ENCODE measurements at regions not wholly inside any gene's neighbourhood (a gene's known extent, or its start where the extent isn't known, plus 50 kb on each side); places are given as distances from the start of the nearest gene placed in this dataset.

GRCh38 chr2:204024906-204025475 lies 88.4 kb downstream of the ICOS start:
- no peak for DNase-seq
- intact Hi-C loops (cut with DNase I; ENCODE audit: low total_unique reads), result no loop called here

GRCh38 chr2:204026294-204026693 lies 89.7 kb downstream of the ICOS start:
- no peak for DNase-seq
- no peaks in the 10 kb centered on the region for H3K27me3 ChIP-seq
- TF ChIP-seq CTCF (IDR thresholded peaks at IDR 0.05) (no peak), POLR2A (IDR thresholded peaks at IDR 0.05) (no peak), EP300 (IDR thresholded peaks at IDR 0.05; ENCODE audit: low read depth) (no peak), POLR2AphosphoS5 (IDR thresholded peaks at IDR 0.05) (no peak)
- no peak overlapping the region for H3K27ac ChIP-seq
- no peaks in the 10 kb centered on the region for H3K9me3 ChIP-seq
- no peak overlapping the region for H3K4me3 ChIP-seq
- H3K36me3 ChIP-seq, result no peaks in the 10 kb centered on the region
- 90 to 92% methylated on average over 2 to 3 of the region's 3 CpGs for WGBS, 2 donors (ENCODE audit: low coverage in 1 of 2)
- H3K4me1 ChIP-seq, result peaks cover 4 to 16% (median 9%) of the 10 kb centered on the region in 4 donors
- intact Hi-C loops (cut with DNase I; ENCODE audit: low total_unique reads), result no loop called here
- in situ Hi-C loops (cut with MboI; ENCODE audit: low pct_ligation_motif_present in 1 of 4, low pct_unique_long_range_greater_than_20kb in 1 of 4, low sequenced_read_pairs in 3 of 4), result no loop called here

More at GRCh38 chr2:204024906-204025475, 88.4 kb downstream of the ICOS start:
- Histone ChIP-seq H3K27ac (no peak overlapping the region), H3K9me3 (no peaks in the 10 kb centered on the region), H3K36me3 (no peaks in the 10 kb centered on the region), H3K27me3 (no peaks in the 10 kb centered on the region), H3K4me3 (no peak overlapping the region), H3K4me1 (peaks cover 0 to 11% (median 4%) of the 10 kb centered on the region in 4 donors)
- TF ChIP-seq POLR2A (IDR thresholded peaks at IDR 0.05) (no peak), POLR2AphosphoS5 (IDR thresholded peaks at IDR 0.05) (no peak), CTCF (IDR thresholded peaks at IDR 0.05) (no peak), EP300 (IDR thresholded peaks at IDR 0.05; ENCODE audit: low read depth) (no peak)
- WGBS, 2 donors (ENCODE audit: low coverage in 1 of 2), result 69 to 80% methylated on average over 6 of the region's 6 CpGs
- in situ Hi-C loops (cut with MboI; ENCODE audit: low pct_ligation_motif_present in 1 of 4, low pct_unique_long_range_greater_than_20kb in 1 of 4, low sequenced_read_pairs in 3 of 4), result no loop called here

GRCh38 chr2:204027091-204027490 lies 90.5 kb downstream of the ICOS start:
- H3K4me1 ChIP-seq, result peaks cover 6 to 24% (median 12%) of the 10 kb centered on the region in 4 donors
- in situ Hi-C loops (cut with MboI; ENCODE audit: low pct_ligation_motif_present in 1 of 4, low pct_unique_long_range_greater_than_20kb in 1 of 4, low sequenced_read_pairs in 3 of 4) (no loop called here), intact Hi-C loops (cut with DNase I; ENCODE audit: low total_unique reads) (no loop called here)
- H3K4me3 ChIP-seq, result no peak overlapping the region
- H3K27ac ChIP-seq, result no peak overlapping the region
- H3K27me3 ChIP-seq, result no peaks in the 10 kb centered on the region
- DNase-seq, result no peak
- 36% methylated on average over 3 of the region's 3 CpGs; no CpG with 5 or more reads in 1 of the 2 donors for WGBS, 2 donors (ENCODE audit: low coverage in 1 of 2)
- no peak for TF ChIP-seq CTCF (IDR thresholded peaks at IDR 0.05)
- TF ChIP-seq POLR2AphosphoS5 (IDR thresholded peaks at IDR 0.05), result no peak
- TF ChIP-seq POLR2A (IDR thresholded peaks at IDR 0.05), result no peak
- TF ChIP-seq EP300 (IDR thresholded peaks at IDR 0.05; ENCODE audit: low read depth), result no peak
- H3K9me3 ChIP-seq, result no peaks in the 10 kb centered on the region
- no peaks in the 10 kb centered on the region for H3K36me3 ChIP-seq

GRCh38 chr2:204030322-204030721 lies 93.8 kb downstream of the ICOS start:
- Histone ChIP-seq H3K27me3 (no peaks in the 10 kb centered on the region), H3K27ac (peak overlapping the region in 1 of 4 donors; percentile 12), H3K9me3 (no peaks in the 10 kb centered on the region), H3K4me1 (peaks cover 6 to 13% (median 8%) of the 10 kb centered on the region in 4 donors), H3K36me3 (no peaks in the 10 kb centered on the region), H3K4me3 (no peak overlapping the region)
- intact Hi-C loops (cut with DNase I; ENCODE audit: low total_unique reads) (no loop called here), in situ Hi-C loops (cut with MboI; ENCODE audit: low pct_ligation_motif_present in 1 of 4, low pct_unique_long_range_greater_than_20kb in 1 of 4, low sequenced_read_pairs in 3 of 4) (no loop called here)
- WGBS, 2 donors (ENCODE audit: low coverage in 1 of 2), result 54 to 67% methylated on average over 2 of the region's 2 CpGs
- TF ChIP-seq POLR2AphosphoS5 (IDR thresholded peaks at IDR 0.05) (no peak), CTCF (IDR thresholded peaks at IDR 0.05) (no peak), POLR2A (IDR thresholded peaks at IDR 0.05) (no peak), EP300 (IDR thresholded peaks at IDR 0.05; ENCODE audit: low read depth) (no peak)
- no peak for DNase-seq
